Coronary artery (tissue), 2 donors: ENCODE measurements at regions not wholly inside any gene's neighbourhood (a gene's known extent, or its start where the extent isn't known, plus 50 kb on each side); places are given as distances from the start of the nearest gene placed in this dataset.
"Not testable (repeated sequence)": the region's sequence is repeated elsewhere in the genome, so short reads cannot be mapped to it uniquely, and the experiment has no call there.

ENCODE experiments used
- DNase-seq: peaks from one replicate; pipeline ENCODE4 v3.0.0-alpha.2; 2017; ENCODE audit warnings: low spot score
- H3K27ac ChIP-seq, 2 donors: fragments of 200-600 bp; sonication (generic); one replicate each; pipeline ENCODE4 v1.5.1; 2016 to 2019
- H3K4me3 ChIP-seq: fragments of 200-600 bp; sonication (generic); 2 replicates; pipeline ENCODE4 v1.5.1; 2016; ENCODE audit warnings: mild to moderate bottlenecking, moderate library complexity
- CTCF ChIP-seq: fragments of 200-600 bp; sonication (generic); IDR thresholded peaks from one replicate; pipeline ENCODE4 v1.5.1; 2019; ENCODE audit warnings: antibody characterized with exemption

- Histone ChIP-seq H3K4me3 (no peak overlapping the region), H3K27ac (no peak overlapping the region)
- TF ChIP-seq CTCF: no peak
- DNase-seq: no peak
Measured at GRCh38 chr4:171519457-171519856, 293.7 kb upstream of the GALNTL6 start.

GRCh38 chr4:171517883-171518282, 295.3 kb upstream of the GALNTL6 start:
- Histone ChIP-seq H3K27ac (no peak overlapping the region), H3K4me3 (no peak overlapping the region)
- no peak for TF ChIP-seq CTCF
- DNase-seq: no peak

- no peak for TF ChIP-seq CTCF
- Histone ChIP-seq H3K27ac (no peak overlapping the region), H3K4me3 (no peak overlapping the region)
- no peak for DNase-seq
Measured at GRCh38 chr4:171516694-171517093, 296.5 kb upstream of the GALNTL6 start.

- Histone ChIP-seq H3K4me3 (no peak overlapping the region), H3K27ac (no peak overlapping the region)
- DNase-seq: no peak
- TF ChIP-seq CTCF: no peak
Measured at GRCh38 chr4:171484681-171485080, 328.5 kb upstream of the GALNTL6 start.

- Histone ChIP-seq H3K27ac (no peak overlapping the region), H3K4me3 (no peak overlapping the region)
- DNase-seq: no peak
- no peak for TF ChIP-seq CTCF
Measured at GRCh38 chr4:171478181-171478580, 335.0 kb upstream of the GALNTL6 start.

- H3K27ac ChIP-seq, DNase-seq, H3K4me3 ChIP-seq: not testable (repeated sequence)
Measured at GRCh38 chr4:171475111-171475510, 338.1 kb upstream of the GALNTL6 start.

- DNase-seq: no peak
- no peak overlapping the region for H3K27ac ChIP-seq
- no peak for TF ChIP-seq CTCF
- H3K4me3 ChIP-seq: no peak overlapping the region
Measured at GRCh38 chr4:171473155-171473554, 340.0 kb upstream of the GALNTL6 start.

GRCh38 chr4:171472230-171472629, 341.0 kb upstream of the GALNTL6 start:
- TF ChIP-seq CTCF: no peak
- Histone ChIP-seq H3K27ac (no peak overlapping the region), H3K4me3 (no peak overlapping the region)
- DNase-seq: no peak
